NCI-H345 treated with DMSO at 0.1 percent for 48 hours (cell line): ENCODE measurements at regions not wholly inside any gene's neighbourhood (a gene's known extent, or its start where the extent isn't known, plus 50 kb on each side); places are given as distances from the start of the nearest gene placed in this dataset.
"Not testable (repeated sequence)": the region's sequence is repeated elsewhere in the genome, so short reads cannot be mapped to it uniquely, and the experiment has no call there.

Source experiments
- DNase-seq: peaks from one replicate; lab custom pipeline; 2025; ENCODE audit not compliant: unreplicated experiment; lab: John Stamatoyannopoulos, UW

DNA sequence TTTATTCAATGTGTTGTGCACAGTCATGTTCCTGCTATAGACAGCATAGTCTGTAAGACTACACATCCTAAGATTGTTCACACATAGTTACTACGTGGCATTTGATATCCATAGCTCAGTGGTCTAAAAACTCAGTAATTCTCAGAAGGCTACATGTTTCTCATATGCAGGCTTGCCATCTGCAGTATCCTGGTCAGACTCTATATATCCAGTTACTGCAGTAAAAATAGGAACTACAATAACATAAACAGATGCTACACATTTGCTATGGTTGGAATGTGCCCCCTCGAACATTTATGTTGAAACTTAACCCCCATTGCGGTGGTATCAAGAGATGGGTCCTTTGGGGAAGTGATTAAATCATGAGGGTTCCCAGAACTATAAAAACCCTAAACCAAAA lies 1377.8 kb upstream of the LRRTM3 start:
- no peak for DNase-seq

GRCh38 chr10:65550761-65551160 lies 1375.1 kb upstream of the LRRTM3 start:
- no peak for DNase-seq

- no peak for DNase-seq
These were observed 1370.6 kb upstream of the LRRTM3 start for GRCh38 chr10:65555192-65555591.

DNA sequence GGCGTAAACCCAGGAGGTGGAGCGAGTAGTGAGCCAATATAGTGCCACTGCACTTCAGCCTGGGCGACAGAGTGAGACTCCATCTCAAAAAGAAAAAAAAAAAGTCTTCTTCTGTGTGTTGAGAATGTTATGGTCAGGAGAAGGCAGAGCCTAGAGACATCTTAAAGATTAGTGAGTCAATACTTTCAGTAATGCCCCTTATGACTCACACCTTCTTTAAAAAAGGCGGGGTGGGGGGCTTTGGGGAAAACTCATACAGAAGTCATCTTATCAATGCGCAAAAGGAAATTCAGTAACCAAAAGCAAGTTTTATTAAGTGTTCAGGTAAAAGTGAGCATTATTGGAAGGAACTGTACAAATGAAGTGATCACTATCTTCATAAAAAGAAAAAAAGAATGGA lies 1369.8 kb upstream of the LRRTM3 start:
- no peak for DNase-seq

GRCh38 chr10:65559369-65559768 lies 1366.5 kb upstream of the LRRTM3 start:
- DNase-seq, result no peak

GRCh38 chr10:65565246-65565645 lies 1360.6 kb upstream of the LRRTM3 start:
- DNase-seq, result no peak

DNA sequence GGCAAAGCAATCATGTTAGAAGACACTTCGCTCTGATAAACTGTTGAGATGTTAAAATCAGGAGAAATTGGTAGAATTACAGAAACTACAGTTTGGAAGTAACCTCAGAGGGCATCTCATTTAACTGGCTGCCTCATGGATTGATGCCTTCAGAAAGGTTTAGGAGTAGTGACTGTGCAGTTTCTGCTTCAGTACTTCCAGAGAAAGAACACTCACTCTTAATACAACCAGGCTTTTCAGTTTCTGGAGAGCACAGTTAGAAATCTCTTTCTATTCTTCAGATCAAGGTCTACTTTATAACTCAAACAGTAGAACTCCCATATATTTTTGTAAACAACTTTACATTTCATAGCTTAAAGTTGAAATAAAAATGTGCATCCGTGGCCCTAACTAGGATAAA lies 1358.9 kb upstream of the LRRTM3 start:
- no peak for DNase-seq

DNA sequence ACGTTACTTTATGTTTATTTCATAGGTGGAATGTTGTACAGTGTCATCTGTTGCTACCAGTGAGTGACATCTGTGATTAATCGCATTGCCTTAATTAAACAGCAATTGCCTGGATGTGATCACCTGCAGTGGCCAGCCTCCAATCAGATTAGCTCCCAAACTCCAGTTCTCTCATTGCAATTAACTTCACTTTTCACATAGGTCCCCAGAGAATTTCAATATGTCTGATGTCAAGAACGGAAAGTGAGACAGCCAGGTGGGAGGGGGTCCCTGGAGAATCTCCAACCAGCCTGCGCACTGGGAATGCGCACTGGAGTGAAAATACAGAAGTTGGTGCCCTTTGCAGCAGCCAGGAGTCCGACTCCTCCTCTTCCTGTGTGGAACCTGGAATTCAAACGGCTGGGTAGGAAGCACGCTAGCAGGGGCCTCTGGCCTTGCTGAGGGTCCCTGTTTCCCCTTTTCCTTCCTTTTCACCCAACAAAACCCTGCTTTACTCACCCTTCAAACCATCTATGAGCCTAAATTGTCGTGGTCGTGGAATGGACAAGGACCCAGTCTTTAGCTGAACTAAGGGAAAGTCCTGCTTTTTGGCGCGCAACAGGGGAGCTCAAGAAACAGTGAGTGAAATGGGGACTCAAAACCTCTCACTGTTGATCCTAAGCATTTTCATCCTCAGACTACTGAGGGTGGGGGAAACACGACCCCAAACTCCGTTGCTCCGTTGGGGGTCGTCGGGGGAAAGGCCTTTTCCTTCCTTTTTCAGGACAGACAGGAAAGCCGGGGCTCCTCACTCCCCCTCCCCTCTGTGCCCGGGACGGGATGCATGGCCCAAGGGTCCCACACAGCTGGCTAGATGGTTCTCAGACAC lies 1355.5 kb upstream of the LRRTM3 start:
- no peak for DNase-seq

DNA sequence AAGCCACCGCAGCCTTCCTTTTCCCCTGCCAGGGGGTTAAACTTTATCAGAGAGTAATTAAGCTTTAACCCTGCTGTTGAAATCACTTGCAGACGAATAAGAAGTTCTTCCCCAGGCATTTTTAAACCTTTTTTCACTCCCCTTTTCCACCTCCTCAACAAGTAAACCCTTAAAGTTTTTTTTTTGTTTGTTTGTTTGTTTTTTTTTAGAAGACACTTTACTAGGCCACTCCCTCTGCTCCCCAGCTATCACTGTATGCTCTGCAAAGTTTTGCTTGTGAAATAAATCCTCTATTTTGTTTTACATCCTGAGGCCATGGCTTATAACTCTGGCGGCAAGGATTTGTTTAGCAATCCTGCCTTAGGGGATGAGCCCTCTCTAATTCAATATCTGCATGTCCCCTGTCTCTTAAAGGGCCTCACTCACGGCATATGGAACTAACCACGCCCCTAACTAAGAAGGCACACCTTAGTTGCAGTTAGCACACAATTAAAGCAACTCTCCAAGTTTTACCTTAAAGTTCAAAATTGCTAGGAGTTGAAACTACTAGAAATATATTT lies 1354.7 kb upstream of the LRRTM3 start:
- no peak for DNase-seq

GRCh38 chr10:65581426-65582026 lies 1344.3 kb upstream of the LRRTM3 start:
- DNase-seq, result no peak

- no peak for DNase-seq
These were observed 1323.5 kb upstream of the LRRTM3 start for GRCh38 chr10:65602182-65602865.

DNA sequence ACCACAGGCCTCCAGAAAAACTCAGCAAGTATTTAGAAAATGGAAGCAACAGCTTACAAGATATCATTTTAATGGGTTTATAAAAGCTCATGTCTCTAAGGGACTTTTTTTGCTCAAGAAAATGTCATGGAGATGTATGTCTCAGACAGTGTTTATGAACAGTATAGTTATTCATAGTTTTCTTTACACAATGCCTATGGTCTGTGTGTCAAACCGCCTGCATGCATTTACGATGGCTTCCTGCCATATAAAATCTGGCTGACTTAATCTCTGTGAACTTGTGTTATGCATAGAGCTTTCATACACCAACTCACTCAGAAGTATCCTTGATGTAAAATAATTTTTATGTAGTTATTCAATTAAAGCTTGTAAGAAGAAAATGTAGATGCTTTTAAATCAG lies 1314.2 kb upstream of the LRRTM3 start:
- no peak for DNase-seq

- DNase-seq, result no peak
These were observed 1310.8 kb upstream of the LRRTM3 start for GRCh38 chr10:65614956-65615565.

GRCh38 chr10:65618126-65618525 lies 1307.7 kb upstream of the LRRTM3 start:
- no peak for DNase-seq

DNA sequence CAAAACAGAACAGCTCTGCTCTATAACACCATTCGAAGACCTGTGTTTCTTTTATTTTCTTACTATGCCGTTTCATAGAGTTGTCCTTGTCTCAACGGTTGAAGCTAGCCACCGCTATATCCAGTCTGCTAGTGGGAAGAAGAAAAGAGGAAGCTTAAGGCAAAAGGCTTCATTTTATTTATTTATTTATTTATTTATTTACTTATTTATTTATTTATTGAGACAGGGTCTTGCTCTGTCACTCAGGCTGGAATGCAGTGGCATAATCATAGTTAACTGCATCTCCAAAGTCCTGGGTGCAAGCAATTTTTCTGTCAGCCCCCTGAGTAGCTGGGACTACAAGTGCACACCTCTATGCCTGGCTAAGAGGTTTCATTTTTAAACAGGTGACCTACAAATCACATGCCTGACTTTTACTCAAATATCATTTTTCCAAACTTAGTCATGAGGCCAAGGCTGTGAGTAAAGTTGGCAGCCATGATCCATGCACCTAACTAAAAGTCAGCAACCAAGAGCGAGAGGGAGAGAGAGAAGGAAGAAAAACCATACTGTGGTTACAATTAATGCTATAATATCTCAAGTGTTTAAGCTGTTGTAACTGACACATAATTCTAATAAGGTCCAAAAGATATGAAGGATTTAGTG lies 1305.3 kb upstream of the LRRTM3 start:
- DNase-seq, result no peak

DNA sequence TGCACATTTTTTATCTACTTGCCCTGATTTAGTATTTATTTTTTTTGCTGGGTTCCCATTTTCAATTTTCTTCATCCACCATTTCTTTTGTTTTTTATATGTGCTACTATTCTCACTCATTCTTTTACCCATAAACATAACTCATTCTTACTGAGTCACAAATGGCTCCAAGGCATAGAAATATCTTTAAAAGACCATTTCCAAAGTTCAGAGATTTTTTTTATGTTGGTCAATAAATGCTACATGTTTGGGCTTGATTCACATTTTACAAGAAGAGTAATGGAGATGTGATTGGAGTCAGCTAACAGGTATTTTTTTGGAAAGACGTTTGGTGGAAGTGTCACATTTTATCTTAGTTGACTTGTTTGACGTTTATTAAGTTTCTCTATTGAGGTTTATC lies 1303.2 kb upstream of the LRRTM3 start:
- no peak for DNase-seq

GRCh38 chr10:65628493-65629139 lies 1297.2 kb upstream of the LRRTM3 start:
- DNase-seq, result no peak

GRCh38 chr10:65660006-65660405 lies 1265.8 kb upstream of the LRRTM3 start:
- DNase-seq, result no peak

DNA sequence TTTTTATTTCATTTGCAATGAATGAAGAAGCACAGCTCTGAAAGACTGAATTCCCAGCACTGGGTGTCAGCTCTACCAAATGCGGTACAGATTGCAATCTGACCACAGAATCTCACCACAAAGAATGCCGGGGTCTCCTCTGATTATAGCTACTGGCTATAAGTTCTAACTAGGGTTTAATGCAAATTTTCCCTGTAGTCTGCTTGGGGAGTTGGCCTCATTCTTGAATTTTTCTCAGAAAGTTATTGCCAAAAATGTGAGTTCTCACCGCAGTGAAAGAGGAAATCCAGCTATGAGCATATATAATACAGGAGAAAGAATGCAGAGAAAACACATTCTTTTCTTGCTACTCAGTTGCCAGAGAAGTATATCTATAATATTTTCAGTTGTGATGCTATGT lies 1255.7 kb upstream of the LRRTM3 start:
- no peak for DNase-seq

GRCh38 chr10:65670596-65670995 lies 1255.2 kb upstream of the LRRTM3 start:
- DNase-seq, result not testable (repeated sequence)
